ENCODE measurements at regions not wholly inside any gene's neighbourhood (a gene's known extent, or its start where the extent isn't known, plus 50 kb on each side); places are given as distances from the start of the nearest gene placed in this dataset.

DNA sequence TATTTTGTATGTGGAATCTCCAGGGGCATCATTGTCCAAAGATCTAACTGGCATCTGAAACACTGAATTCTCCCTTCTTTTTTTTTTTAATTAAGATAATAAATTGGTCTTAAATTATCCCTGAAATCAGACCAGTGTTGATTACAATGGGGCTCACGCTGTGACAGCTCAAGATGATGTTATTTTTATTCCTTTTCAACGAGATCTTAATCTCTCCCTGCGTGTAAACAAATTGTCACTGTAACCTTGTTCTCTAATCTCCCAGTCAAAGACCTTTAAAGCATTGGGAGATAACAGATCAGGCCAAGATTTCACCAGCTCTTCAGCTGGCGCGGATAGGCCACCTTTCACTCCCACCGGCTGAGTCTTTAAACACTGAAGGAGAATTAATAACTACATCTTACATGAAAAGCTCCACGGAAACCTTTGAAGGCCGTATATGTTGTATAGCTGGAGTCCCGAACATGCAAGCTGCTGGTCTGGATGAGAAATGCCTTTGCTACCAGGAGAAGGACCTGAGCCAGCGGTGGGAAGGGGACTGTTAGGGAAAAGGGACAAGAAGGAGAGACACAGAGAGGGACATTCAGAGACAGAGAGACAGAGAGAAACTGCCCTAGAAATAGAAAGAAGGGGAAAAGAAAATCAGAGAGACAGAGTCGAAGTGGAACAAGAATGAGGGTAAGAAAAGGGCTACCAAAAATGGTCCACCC, 418.8 kb upstream of the NR2F2 start:
- no peak for DNase-seq

DNA sequence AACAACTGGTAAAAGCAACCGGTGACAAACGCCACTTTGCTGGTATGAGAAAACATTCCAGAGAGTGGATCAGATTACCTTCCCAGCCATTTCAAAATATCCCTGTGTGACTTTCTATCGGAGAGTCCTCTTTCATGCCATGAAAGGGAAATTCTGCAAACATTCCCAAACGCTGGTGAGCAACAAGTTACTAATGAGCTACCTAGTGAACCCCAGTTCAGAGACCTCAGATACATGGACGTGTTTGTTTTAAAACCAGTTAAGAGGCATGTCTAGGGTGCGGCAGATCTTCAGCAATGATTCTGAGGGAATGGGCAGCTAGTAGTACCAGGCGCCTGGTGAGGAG, 418.2 kb upstream of the NR2F2 start:
- DNase-seq, result no peak

DNA sequence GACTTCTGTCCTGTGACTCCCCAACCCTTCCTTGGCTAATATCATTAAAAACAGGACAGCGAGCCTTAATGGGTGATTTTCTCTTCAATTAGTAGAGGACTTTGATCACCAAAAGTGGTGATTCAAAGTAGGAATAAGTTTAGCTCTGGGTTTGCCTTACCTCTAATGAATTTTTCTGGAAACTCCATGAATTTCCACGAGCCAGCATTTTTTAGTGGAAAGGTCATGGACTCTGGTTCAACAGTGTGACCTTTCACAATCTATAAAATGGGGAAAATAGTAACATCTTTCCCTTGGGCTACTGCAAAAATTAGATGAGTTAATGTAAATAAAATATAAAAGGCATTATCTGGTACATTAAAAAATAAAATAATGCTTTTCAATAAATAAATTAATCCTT, 417.8 kb upstream of the NR2F2 start:
- DNase-seq, result no peak

DNA sequence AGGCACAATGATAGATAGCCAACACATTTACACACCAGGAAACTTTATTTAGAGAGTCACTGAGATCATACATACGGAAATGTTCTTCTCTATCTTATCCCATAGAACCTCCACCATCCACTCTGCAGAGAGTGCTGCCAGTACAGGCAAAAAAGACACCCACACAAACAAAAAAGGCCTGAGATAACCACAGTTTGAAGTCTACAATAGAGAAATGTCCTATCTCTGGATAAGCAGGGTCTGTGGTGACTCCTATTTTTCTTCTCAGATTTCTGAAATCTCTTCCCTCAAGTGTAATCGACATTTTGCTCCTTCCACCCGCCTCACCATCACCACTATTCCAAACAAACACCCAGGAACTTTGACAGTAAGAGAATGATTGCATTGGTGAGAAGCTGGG, 413.9 kb upstream of the NR2F2 start:
- no peak for DNase-seq

- no peak for DNase-seq
Observed at GRCh38 chr15:95918525-95918924, 412.0 kb upstream of the NR2F2 start.

GRCh38 chr15:95919460-95919859, 411.0 kb upstream of the NR2F2 start:
- no peak for DNase-seq

GRCh38 chr15:95921404-95921803, 409.1 kb upstream of the NR2F2 start:
- no peak for DNase-seq

DNA sequence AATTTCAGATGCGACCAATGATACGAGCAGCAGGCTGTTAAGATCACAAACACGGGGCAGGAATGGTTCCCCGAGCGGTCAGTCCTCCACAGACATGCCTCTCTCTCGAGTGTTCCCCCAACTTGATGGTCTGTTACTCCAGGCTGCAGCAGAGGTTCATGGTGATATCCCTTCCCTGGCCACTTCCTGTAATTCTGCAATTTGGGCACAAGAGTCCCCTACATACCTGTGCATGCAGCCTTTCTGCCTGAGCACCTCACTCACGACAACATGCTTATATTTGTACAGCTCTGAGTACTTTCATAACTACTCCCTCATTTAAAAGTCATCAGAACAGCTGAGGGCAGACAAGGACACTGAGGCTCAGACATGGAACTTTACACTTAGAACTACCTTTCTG, 408.1 kb upstream of the NR2F2 start:
- DNase-seq, result no peak

- DNase-seq, result peak in 1 of 2 experiments; percentile 3
Observed at GRCh38 chr15:95923792-95924191, 406.7 kb upstream of the NR2F2 start.

- DNase-seq, result no peak
Observed at GRCh38 chr15:95928822-95929221, 401.7 kb upstream of the NR2F2 start.

- DNase-seq, result peak; percentile 89 to 93
Observed at GRCh38 chr15:95929232-95929846, 401.2 kb upstream of the NR2F2 start.

GRCh38 chr15:95930659-95931375, 399.7 kb upstream of the NR2F2 start:
- DNase-seq, result no peak

- no peak for DNase-seq
Observed at GRCh38 chr15:95931619-95932018, 398.9 kb upstream of the NR2F2 start.

- DNase-seq, result no peak
Observed at GRCh38 chr15:95932141-95932540, 398.4 kb upstream of the NR2F2 start.

DNA sequence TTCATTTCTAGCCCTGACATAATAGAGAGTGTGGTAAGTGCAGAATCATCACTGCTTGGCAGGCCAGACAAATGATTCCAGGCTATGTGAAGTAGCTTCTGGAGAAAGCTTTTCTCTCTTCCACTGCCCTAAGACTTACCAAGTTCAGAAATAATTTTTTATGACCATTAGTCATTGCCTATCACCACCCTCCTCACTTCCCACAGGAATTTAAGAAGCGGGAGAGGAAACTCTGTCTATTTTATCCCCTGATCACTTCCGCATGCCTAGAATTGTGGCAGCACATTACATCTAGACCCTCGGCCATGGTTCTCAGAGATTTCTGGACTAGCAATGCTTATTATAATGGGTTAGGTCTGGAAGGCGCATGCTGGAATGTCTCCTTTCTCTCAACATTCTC, 397.8 kb upstream of the NR2F2 start:
- DNase-seq, result no peak

DNA sequence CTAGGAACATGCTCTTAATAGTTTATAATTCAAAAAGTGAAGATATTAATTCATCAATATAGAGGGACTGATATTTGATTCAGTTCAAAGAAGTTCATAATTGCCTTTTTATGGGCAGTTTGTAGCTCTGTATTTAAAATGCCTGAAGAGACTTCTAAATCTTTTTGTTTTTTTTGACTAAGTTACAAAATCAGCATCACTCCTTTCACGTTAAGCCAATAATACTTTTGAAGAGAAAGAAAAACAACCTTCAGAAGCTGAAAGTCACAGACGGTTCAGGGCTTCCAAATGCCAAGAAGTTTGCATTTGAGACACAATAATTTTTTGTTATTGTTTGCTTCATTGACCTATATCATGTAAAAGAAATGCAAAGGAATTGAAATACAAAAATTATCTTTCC, 394.6 kb upstream of the NR2F2 start:
- no peak for DNase-seq

DNA sequence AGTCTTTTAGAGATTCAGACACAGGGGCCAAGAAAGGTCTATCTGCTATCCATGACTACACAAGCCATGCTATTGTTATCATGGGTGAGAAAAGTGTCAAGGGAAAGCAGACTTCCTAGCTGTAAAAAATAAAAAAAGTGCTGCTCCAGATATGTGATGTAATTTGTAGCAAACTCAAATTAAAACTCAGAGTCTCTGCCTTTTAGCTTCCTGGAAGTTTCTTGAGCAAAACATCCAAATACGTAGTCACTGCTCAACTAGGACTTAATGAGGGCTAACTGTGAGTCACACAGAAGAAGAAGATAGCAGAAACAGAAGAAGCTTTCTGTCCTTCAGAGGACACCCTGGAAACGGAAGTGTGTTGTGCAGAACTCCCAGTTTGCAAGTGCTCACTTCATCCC, 393.4 kb upstream of the NR2F2 start:
- DNase-seq, result peak; percentile 46 to 50

DNA sequence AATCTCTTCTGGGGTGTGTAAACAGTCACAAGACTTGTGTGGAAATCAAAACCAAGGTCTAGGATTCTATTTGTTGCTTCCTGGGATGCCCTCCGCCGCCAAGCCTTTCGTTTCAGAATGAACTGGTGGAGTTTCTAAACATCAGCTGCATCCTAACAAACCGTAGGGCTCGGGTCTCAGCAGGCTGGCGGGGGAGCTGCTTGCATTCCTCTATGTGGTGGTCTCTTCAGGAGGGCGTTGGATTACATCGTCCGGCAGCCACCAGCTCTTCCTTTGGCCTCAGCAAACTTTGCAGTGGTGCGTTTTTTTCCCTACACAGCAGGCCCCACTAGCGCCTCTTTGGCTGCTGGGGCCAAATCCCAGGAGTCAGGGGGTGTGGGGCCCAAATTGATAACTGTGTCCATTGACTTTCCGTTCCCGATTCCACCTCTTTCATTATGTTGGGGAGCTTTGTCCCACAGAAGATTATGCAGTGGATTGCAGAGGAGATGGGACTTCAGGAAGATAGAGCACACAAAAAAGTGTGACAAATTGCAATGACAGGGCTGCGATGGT, 390.0 kb upstream of the NR2F2 start:
- DNase-seq, result no peak

DNA sequence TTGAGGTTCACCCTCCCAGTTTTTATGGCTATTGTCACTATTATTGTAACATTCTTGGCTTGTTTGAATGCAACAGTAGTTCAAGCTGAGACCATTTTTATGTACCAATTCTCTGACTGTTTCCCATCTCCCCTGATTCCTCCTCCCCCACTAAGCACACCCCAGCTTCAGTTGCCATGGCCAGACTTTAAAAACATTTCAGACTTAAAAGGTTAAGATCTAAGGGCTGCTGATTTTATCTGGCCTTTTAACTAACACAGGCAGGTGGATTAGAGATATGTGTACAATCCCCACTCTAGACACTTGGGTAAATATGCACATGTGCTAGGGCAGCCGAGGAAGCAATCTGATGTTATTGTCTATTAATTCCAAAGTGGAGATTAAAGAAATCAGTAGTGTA, 386.3 kb upstream of the NR2F2 start:
- DNase-seq, result no peak

DNA sequence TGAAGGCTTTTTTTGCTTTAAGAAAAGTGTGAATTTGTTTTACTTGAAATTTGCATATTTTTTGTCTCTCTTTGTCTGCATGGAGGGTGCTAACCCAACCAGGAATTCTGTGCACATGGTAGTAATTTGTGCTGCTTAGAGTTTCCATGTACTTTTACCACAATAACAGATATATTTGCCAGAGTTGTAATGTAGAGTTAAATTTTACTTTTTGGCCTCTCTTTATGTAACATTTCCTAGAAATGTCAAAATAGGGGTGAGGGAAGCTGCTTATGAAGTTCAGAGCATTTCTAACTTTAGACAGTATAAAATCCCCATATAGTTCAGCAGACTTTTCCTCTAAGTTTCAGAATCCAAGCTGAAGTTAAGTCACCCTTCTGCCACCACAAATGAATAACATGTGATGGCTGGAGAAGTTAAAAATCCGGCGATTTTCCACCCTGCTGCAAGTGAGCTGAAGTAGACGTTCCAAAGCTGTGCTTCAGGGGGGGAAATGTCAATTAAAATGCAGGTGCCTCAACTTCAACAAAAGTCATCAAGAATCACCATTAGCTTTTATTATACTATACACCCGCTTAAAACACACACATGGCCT, 385.7 kb upstream of the NR2F2 start:
- no peak for DNase-seq

DNA sequence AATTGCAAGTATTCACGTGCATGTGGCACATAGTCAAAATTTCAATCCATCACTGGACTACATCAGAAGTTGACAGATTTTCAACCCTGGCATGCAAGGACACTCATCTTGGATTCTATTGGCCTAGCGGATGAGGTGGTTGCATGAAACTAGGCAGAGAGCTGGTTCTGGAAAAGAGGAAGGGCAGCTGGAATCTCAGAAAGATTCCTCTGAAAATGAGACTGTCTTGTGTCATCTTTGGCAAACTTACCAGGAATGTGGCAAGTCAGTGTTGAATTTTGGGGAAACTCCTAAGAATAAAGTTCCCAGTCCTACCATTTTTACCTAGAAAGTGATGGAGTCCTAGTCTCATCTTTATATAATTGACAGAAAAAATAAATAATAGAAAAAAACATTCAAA, 384.3 kb upstream of the NR2F2 start:
- no peak for DNase-seq

DNA sequence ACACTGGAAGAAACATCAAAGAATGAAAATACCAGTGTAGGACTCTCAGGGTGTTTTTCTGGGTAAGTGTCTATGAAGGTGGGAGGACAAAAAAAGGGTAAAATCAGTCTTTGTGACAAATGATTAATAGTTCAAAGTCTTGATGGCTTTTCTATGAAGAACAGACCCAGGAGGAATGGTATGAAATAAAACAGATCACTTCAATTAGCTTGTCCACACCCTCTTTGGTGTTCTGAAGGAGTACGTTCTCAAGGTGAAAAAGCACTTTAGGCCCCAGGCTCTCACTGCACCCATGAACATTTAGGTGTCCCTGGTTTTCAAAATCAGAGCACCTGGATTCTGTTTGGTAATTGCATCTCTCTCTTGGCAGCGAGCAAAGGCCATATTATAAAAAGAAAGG, 383.6 kb upstream of the NR2F2 start:
- no peak for DNase-seq

DNA sequence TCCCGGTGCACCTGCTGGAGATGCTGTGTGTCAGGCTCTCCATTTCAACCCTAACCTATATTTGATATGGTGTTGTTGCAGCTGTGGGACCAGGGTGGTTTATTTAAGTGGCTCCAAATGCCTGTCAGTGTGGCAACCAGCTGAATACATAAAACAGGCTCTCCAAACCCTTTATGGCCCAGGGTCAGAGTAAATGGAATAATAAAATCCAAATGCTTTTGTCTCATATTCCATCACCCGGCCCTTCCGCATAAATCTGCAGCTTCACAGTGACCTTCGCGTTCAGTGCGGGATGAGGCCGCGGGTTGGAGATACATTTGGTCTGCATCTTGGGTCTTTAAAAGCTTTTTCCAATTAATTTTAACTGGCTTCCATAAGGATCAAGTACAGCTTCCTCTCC, 382.1 kb upstream of the NR2F2 start:
- DNase-seq, result no peak

GRCh38 chr15:95953032-95953431, 377.5 kb upstream of the NR2F2 start:
- DNase-seq, result no peak

Data from AML-193 (cell line).